ENCODE measurements at regions not wholly inside any gene's neighbourhood (a gene's known extent, or its start where the extent isn't known, plus 50 kb on each side); places are given as distances from the start of the nearest gene placed in this dataset.

- H3K36me3 ChIP-seq, result no peaks in the 10 kb centered on the region
- no peak overlapping the region for H3K4me3 ChIP-seq
- 76% methylated on average over 1 of the region's 1 CpG for WGBS
- TF ChIP-seq POLR2AphosphoS5 (IDR thresholded peaks at IDR 0.05) (no peak), CTCF (IDR thresholded peaks at IDR 0.05) (no peak), POLR2A (IDR thresholded peaks at IDR 0.05) (no peak), EP300 (IDR thresholded peaks at IDR 0.05) (no peak)
- H3K27ac ChIP-seq, result no peak overlapping the region
- DNase-seq (ENCODE audit: low spot score in 2 of 2), result no peak
- H3K27me3 ChIP-seq, result no peaks in the 10 kb centered on the region
- no peaks in the 10 kb centered on the region for H3K4me1 ChIP-seq
- H3K9me3 ChIP-seq, result no peaks in the 10 kb centered on the region
Observed at GRCh38 chr2:104280216-104280615, 573.7 kb upstream of the POU3F3 start.

GRCh38 chr2:104286841-104287240 is 567.1 kb upstream of the POU3F3 start:
- 38% methylated on average over 3 of the region's 3 CpGs for WGBS
- no peaks in the 10 kb centered on the region for H3K36me3 ChIP-seq
- no peaks in the 10 kb centered on the region for H3K27me3 ChIP-seq
- no peaks in the 10 kb centered on the region for H3K9me3 ChIP-seq
- no peaks in the 10 kb centered on the region for H3K4me1 ChIP-seq
- H3K4me3 ChIP-seq, result no peak overlapping the region
- no peak overlapping the region for H3K27ac ChIP-seq
- TF ChIP-seq EP300 (IDR thresholded peaks at IDR 0.05) (no peak), POLR2A (IDR thresholded peaks at IDR 0.05) (no peak), POLR2AphosphoS5 (IDR thresholded peaks at IDR 0.05) (no peak), CTCF (IDR thresholded peaks at IDR 0.05) (no peak)
- no peak for DNase-seq (ENCODE audit: low spot score in 2 of 2)

DNA sequence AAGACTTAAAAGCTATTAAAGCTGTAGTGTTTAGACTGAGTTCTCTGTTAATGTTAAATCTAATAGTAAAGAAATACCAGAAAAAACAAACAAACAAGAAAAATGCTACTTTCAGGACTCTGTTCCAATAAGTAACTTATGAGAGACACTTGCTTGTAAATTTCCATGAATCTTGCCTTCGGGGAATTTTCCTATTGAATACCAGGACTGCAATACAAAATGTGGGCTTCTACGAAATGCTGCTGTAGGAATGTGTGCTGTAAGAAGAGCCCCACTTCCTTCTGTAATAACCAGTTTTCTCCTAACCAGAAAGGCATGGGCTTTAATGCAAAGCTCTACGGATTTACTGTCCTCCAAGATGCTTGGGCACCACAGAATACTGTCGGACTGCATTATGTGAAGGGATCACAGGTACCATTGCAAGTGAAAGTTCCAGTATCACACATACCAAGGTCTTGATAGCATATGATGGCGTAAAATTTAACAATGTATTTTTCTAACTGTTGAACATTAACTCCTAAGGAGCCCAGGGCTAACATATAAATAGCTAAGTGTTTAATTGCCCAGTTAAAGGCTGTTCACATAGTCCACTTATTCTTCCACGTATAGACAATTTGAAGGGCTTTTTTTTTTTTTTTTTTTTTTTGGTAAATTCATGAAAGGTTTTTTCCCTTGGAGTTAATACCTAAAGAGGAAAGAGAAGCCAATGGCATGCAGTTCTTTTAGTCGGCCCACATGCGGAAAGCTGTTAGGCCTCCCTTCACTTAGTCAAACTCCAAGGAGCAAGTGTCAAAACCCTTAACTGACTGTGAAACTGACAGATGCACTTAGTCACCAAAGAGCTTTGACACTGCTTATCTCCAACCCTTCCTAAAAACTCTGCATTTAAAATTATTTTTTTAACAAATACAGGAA is 564.0 kb upstream of the POU3F3 start:
- no peak for DNase-seq (ENCODE audit: low spot score in 2 of 2)
- WGBS, result 75% methylated on average over 8 of the region's 8 CpGs
- Histone ChIP-seq H3K4me3 (no peak overlapping the region), H3K36me3 (no peaks in the 10 kb centered on the region), H3K4me1 (no peaks in the 10 kb centered on the region), H3K27ac (no peak overlapping the region), H3K27me3 (no peaks in the 10 kb centered on the region), H3K9me3 (no peaks in the 10 kb centered on the region)
- no peak for TF ChIP-seq POLR2A (IDR thresholded peaks at IDR 0.05)

- Histone ChIP-seq H3K9me3 (no peaks in the 10 kb centered on the region), H3K4me3 (no peak overlapping the region), H3K27me3 (no peaks in the 10 kb centered on the region), H3K27ac (no peak overlapping the region), H3K4me1 (no peaks in the 10 kb centered on the region), H3K36me3 (no peaks in the 10 kb centered on the region)
- TF ChIP-seq EP300 (IDR thresholded peaks at IDR 0.05) (no peak), POLR2A (IDR thresholded peaks at IDR 0.05) (no peak), POLR2AphosphoS5 (IDR thresholded peaks at IDR 0.05) (no peak), CTCF (IDR thresholded peaks at IDR 0.05) (no peak)
- WGBS, result 69% methylated on average over 3 of the region's 3 CpGs
- DNase-seq (ENCODE audit: low spot score in 2 of 2), result no peak
Observed at GRCh38 chr2:104290566-104290891, 563.4 kb upstream of the POU3F3 start.

DNA sequence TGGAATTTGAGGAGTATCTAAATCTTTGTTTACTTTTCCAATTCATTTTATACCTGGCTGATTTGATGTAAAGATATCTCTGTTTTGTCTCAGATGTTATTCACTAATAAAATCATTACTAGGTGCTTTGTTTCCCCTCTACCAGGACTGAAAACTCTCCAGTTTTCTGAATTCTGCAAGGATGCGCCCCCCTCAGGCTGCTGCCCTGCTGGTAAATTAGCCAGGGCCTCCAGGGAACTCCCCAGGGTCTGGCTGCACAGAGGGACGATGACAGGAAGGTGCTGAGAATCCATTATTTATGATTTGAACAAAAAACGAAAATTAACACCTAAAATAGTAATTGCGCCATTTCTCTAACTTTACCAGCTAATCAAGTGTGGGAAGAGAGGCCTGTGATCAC is 541.2 kb upstream of the POU3F3 start:
- Histone ChIP-seq H3K27me3 (no peaks in the 10 kb centered on the region), H3K9me3 (no peaks in the 10 kb centered on the region), H3K4me1 (no peaks in the 10 kb centered on the region), H3K4me3 (no peak overlapping the region), H3K36me3 (no peaks in the 10 kb centered on the region), H3K27ac (no peak overlapping the region)
- WGBS, result 48% methylated on average over 4 of the region's 4 CpGs
- no peak for DNase-seq (ENCODE audit: low spot score in 2 of 2)
- no peak for TF ChIP-seq POLR2AphosphoS5 (IDR thresholded peaks at IDR 0.05)
- TF ChIP-seq EP300 (IDR thresholded peaks at IDR 0.05), result no peak
- no peak for TF ChIP-seq CTCF (IDR thresholded peaks at IDR 0.05)
- TF ChIP-seq POLR2A (IDR thresholded peaks at IDR 0.05), result no peak
